Esophagus squamous epithelium (tissue), 5 donors: ENCODE measurements at regions not wholly inside any gene's neighbourhood (a gene's known extent, or its start where the extent isn't known, plus 50 kb on each side); places are given as distances from the start of the nearest gene placed in this dataset.
"Not testable (repeated sequence)": the region's sequence is repeated elsewhere in the genome, so short reads cannot be mapped to it uniquely, and the experiment has no call there.

Experiments used
- DNase-seq: peaks from one replicate; lab custom pipeline; 2025; lab: John Stamatoyannopoulos, UW
- H3K27ac ChIP-seq, 4 donors: fragments of 200-600 bp; sonication (generic); one replicate each; pipeline ENCODE4 v1.5.1; 2016 to 2019; ENCODE audit warnings: mild to moderate bottlenecking in 1 of 4
- H3K27me3 ChIP-seq, 4 donors: fragments of 200-600 bp; sonication (generic); 1 replicate in 3 of 4; 2 replicates in 1 of 4; pipeline versions ENCODE4 v1.5.1 to v1.6.0; 2017 to 2021; ENCODE audit warnings: antibody characterized with exemption in 1 of 4
- H3K36me3 ChIP-seq, 3 donors: fragments of 200-600 bp; sonication (generic); one replicate each; pipeline ENCODE4 v1.5.1; 2016 to 2019
- H3K4me1 ChIP-seq, 3 donors: fragments of 200-600 bp; sonication (generic); one replicate each; pipeline ENCODE4 v1.5.1; 2017 to 2019
- H3K4me3 ChIP-seq, 4 donors: fragments of 200-600 bp; sonication (generic); 1 replicate in 3 of 4; 2 replicates in 1 of 4; pipeline ENCODE4 v1.5.1; 2016 to 2019; ENCODE audit warnings: mild to moderate bottlenecking in 2 of 4, moderate library complexity in 1 of 4
- H3K9me3 ChIP-seq, 3 donors: fragments of 200-600 bp; sonication (generic); one replicate each; pipeline ENCODE4 v1.5.1; 2016 to 2019
- POLR2A ChIP-seq, 4 donors: fragments of 450-650 bp; IDR thresholded peaks; one replicate each; pipeline ENCODE4 v1.6.1; 2017; ENCODE audit warnings: antibody characterized with exemption in 4 of 4, mild to moderate bottlenecking in 4 of 4, moderate library complexity in 3 of 4
- WGBS, 2 donors: methylation state at CpG; one replicate each; pipeline ENCODE4 v1.1.5; 2018; 5-methylcytosine and 5-hydroxymethylcytosine counted together
- intact Hi-C: fragments of 100-400 bp; cut with DNase I; formaldehyde crosslinking; loops from one replicate; pipeline ENCODE4 v1.15.0; 2022
- TF ChIP-seq, protein P1 (sequence below), 6 experiments: fragments of 450-650 bp in 4 of 6; fragments of 200-600 bp in 2 of 6; sonication (generic) in 2 of 6; IDR thresholded peaks; one replicate each; pipeline ENCODE4 v1.5.1; 2016 to 2019; ENCODE audit warnings: antibody characterized with exemption in 6 of 6, mild to moderate bottlenecking in 4 of 6, moderate library complexity in 4 of 6
- donor health status: DM: yes; HTN: yes; CAD: no.

GRCh38 chr6:120935016-120935415 is 399.3 kb downstream of the TBC1D32 start:
- intact Hi-C loops = no loop called here
- H3K9me3 ChIP-seq = no peaks in the 10 kb centered on the region
- no peak overlapping the region for H3K27ac ChIP-seq
- no peaks in the 10 kb centered on the region for H3K36me3 ChIP-seq
- WGBS, 2 donors = 63% methylated on average over 2 of the region's 2 CpGs
- TF ChIP-seq, protein P1, sequence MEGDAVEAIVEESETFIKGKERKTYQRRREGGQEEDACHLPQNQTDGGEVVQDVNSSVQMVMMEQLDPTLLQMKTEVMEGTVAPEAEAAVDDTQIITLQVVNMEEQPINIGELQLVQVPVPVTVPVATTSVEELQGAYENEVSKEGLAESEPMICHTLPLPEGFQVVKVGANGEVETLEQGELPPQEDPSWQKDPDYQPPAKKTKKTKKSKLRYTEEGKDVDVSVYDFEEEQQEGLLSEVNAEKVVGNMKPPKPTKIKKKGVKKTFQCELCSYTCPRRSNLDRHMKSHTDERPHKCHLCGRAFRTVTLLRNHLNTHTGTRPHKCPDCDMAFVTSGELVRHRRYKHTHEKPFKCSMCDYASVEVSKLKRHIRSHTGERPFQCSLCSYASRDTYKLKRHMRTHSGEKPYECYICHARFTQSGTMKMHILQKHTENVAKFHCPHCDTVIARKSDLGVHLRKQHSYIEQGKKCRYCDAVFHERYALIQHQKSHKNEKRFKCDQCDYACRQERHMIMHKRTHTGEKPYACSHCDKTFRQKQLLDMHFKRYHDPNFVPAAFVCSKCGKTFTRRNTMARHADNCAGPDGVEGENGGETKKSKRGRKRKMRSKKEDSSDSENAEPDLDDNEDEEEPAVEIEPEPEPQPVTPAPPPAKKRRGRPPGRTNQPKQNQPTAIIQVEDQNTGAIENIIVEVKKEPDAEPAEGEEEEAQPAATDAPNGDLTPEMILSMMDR (IDR thresholded peaks at IDR 0.05) = no peak
- no peak for TF ChIP-seq POLR2A (IDR thresholded peaks at IDR 0.05)
- no peak for DNase-seq
- no peaks in the 10 kb centered on the region for H3K27me3 ChIP-seq
- no peaks in the 10 kb centered on the region for H3K4me1 ChIP-seq
- H3K4me3 ChIP-seq = no peak overlapping the region

GRCh38 chr6:120931520-120932180 is 402.6 kb downstream of the TBC1D32 start:
- H3K4me3 ChIP-seq, DNase-seq, H3K27me3 ChIP-seq, H3K9me3 ChIP-seq, intact Hi-C loops, H3K36me3 ChIP-seq, H3K4me1 ChIP-seq, H3K27ac ChIP-seq: not testable (repeated sequence)
- WGBS, 2 donors = 42 to 51% methylated on average over 5 to 8 of the region's 8 CpGs

DNA sequence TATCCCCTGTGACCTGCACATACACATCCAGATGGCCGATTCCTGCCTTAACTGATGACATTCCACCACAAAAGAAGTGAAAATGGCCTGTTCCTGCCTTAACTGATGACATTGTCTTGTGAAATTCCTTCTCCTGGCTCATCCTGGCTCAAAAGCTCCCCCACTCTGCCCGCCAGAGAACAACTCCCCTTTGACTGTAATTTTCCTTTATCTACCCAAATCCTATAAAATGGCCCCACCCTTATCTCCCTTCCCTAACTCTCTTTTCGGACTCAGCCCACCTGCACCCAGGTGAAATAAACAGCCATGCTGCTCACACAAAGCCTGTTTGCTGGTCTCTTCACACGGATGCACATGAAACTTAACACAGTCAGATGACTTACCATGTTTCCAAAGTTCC is 403.8 kb downstream of the TBC1D32 start:
- H3K27me3 ChIP-seq, H3K4me1 ChIP-seq, H3K9me3 ChIP-seq, DNase-seq, H3K36me3 ChIP-seq, H3K27ac ChIP-seq, H3K4me3 ChIP-seq, intact Hi-C loops: not testable (repeated sequence)
- WGBS, 2 donors = 65 to 75% methylated on average over 4 of the region's 4 CpGs

GRCh38 chr6:120924214-120924613 is 410.1 kb downstream of the TBC1D32 start:
- TF ChIP-seq POLR2A (IDR thresholded peaks at IDR 0.05) = no peak
- TF ChIP-seq, protein P1 (IDR thresholded peaks at IDR 0.05) = no peak
- WGBS, 2 donors = 45 to 51% methylated on average over 2 of the region's 2 CpGs
- intact Hi-C loops = no loop called here
- H3K27ac ChIP-seq = no peak overlapping the region
- no peaks in the 10 kb centered on the region for H3K27me3 ChIP-seq
- H3K4me3 ChIP-seq = no peak overlapping the region
- no peaks in the 10 kb centered on the region for H3K4me1 ChIP-seq
- DNase-seq = no peak
- no peaks in the 10 kb centered on the region for H3K9me3 ChIP-seq
- H3K36me3 ChIP-seq = no peaks in the 10 kb centered on the region

DNA sequence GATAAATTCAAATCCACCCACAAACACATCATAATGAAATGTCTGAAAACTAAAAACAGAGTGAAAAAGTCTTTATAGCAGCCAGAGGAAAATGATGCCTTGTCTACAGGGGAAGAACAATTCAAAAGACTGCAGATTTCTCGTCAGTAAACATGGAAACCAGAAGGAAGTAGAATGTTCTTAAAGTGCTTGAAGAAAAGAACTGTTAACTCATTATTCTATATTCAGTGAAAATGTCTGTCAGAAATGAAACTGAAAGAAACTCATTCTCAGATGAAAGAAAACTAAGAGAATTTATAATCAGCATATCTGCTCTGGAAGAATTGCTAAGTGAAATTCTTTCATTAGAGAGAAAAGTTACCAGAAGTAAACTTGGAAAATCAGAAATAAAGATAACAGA is 416.1 kb downstream of the TBC1D32 start:
- Histone ChIP-seq H3K4me3 (no peak overlapping the region), H3K27ac (no peak overlapping the region), H3K4me1 (no peaks in the 10 kb centered on the region), H3K27me3 (no peaks in the 10 kb centered on the region), H3K9me3 (no peaks in the 10 kb centered on the region), H3K36me3 (no peaks in the 10 kb centered on the region)
- no peak for TF ChIP-seq POLR2A (IDR thresholded peaks at IDR 0.05)
- TF ChIP-seq, protein P1 (IDR thresholded peaks at IDR 0.05) = no peak
- intact Hi-C loops = no loop called here
- no peak for DNase-seq
- WGBS, 2 donors = 47 to 61% methylated on average over 1 of the region's 1 CpG

- DNase-seq = no peak
- Histone ChIP-seq H3K4me3 (no peak overlapping the region), H3K27me3 (no peaks in the 10 kb centered on the region), H3K36me3 (no peaks in the 10 kb centered on the region), H3K4me1 (no peaks in the 10 kb centered on the region), H3K27ac (no peak overlapping the region), H3K9me3 (no peaks in the 10 kb centered on the region)
- WGBS, 2 donors = 54 to 55% methylated on average over 2 of the region's 2 CpGs
- TF ChIP-seq, protein P1 (IDR thresholded peaks at IDR 0.05) = no peak
- no peak for TF ChIP-seq POLR2A (IDR thresholded peaks at IDR 0.05)
- intact Hi-C loops = no loop called here
Observed at GRCh38 chr6:120916844-120917243, 417.4 kb downstream of the TBC1D32 start.
